Right kidney (tissue), 1 donor: ENCODE measurements at regions not wholly inside any gene's neighbourhood (a gene's known extent, or its start where the extent isn't known, plus 50 kb on each side); places are given as distances from the start of the nearest gene placed in this dataset.
"Not testable (repeated sequence)": the region's sequence is repeated elsewhere in the genome, so short reads cannot be mapped to it uniquely, and the experiment has no call there.

Source experiments
- DNase-seq: peaks from one replicate; pipeline ENCODE4 v3.0.0-alpha.2; 2016

DNA sequence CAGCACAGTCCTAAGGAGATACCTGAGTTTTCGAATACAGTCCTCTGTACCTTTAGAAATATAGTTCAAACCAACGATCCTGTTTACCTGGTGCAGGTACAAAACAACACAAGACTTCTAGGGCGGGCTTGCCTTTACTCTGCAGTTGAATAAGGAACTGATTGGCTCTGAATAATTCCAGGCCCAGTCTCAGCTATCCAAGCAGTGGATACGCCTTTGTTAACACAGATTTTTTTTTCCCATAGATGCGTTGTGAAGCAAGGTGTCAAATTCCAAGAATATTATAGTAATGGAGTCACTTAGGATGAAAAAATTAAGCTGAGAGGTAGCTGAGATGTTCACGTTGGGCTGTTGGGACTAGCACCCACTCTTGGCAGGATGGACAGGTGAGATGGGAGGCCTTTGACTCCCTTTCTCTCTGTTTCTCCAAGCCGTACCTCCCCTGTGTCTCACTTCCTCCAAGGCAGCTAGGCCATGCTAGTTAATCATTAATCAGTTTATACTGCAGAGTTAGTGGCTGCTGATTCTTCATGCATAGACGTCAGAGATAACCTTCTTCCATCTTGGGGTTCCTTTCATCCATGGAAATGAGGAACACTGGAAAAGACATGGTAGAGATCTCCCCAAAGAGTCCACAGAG lies 380.8 kb upstream of the ACVR2A start:
- DNase-seq: peak; percentile 23

DNA sequence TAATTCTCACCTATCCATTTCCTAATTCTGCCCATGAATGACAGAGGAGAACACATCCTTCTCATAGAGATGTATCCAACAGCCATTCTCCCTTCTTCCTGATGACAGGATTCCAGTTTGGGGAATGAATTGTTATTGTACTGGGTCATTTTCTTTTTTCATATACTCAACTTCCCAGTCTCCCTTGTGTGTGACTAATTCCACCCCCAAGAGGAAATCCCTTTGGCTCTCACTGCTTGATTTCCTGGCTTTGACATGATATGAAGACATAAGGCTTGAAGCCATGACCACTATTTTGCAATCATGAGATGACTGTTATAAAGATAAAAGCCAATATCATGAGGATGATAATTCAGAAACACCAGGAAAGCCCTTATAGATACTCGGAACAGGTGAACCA lies 384.7 kb upstream of the ACVR2A start:
- no peak for DNase-seq

DNA sequence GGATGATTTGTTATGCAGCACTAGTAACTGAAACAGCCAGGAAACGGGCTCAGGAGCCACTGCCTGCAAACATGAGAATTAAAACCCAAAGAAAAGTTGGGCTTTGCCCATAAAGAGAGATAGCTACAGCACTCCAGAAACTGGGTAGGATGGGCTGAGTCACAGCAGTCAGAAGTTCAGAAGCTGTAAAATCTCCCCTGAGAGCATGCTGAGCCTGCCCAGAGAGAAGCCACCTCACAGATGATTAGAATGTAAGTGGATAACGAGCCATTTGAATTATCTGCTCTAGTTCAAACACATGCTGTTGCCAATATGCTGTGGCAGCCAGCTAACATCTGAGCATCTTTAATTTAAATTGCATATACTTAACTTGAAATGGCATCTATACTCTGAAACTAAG lies 388.1 kb upstream of the ACVR2A start:
- DNase-seq: no peak

DNA sequence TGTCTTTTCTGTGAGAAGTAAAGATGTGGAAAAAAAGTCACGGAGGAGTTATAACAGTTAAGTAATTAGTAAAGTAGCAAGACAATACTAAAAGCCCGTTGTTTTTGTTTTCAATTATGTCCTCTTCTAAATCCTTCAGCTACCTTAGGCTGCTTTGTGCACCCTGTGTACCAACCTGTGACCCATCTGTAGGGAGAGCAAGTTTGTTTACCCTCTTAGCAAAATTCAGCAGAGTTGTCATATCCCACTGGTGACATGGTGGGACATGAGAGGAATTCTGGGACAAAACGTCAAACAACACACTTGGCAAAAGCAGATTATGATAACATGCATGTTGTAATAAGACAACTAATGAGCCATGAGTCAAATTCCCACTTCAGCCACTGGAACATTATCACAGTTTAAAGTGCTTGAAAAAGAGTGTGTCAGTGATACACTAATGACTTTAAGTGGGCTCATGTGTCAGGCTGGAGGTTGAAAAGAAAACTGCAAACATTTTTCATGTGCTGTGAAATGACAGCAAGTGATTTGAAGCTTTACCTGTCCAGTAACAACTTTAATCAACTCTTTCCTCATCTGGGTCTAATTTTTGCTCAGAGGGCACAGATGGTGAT lies 392.8 kb upstream of the ACVR2A start:
- no peak for DNase-seq

DNA sequence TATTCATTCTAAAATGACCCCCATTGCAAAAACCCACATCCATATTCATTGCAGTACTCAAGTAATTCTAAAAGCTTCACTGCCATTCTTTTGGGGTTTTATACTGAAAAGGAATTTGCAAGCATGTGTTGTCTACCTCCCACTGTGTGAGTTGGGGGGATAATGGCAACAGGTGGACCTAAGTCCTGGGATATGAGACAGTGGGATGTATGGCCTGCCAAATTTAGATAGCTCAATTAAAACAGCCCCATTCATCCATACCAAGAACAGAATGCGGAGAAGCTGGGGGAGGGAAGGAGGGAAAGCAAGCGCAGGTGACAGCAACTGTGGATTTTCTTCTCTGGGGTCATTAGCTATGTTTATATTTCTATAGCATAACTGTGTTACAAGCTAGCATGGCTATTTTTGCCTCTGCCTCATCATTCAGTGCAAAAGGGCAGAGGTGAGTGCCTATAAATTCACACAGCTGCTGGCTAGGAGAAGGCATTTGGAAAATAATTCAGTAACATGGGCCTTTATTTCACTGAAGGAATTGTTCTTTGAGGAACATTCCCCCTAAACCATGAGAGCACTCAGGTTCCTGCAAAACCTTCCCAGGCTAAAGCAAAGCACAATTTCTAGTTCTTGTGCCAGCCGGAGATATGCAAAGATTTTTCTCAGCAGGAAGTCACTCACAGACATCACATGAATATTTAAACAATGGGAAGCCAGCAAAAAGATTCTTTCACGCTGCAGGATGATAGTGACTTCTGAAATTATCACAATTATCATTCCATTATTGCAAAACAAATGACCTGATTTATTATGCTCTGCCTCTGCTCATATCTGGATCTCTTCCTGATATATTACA lies 393.9 kb upstream of the ACVR2A start:
- DNase-seq: peak; percentile 4

DNA sequence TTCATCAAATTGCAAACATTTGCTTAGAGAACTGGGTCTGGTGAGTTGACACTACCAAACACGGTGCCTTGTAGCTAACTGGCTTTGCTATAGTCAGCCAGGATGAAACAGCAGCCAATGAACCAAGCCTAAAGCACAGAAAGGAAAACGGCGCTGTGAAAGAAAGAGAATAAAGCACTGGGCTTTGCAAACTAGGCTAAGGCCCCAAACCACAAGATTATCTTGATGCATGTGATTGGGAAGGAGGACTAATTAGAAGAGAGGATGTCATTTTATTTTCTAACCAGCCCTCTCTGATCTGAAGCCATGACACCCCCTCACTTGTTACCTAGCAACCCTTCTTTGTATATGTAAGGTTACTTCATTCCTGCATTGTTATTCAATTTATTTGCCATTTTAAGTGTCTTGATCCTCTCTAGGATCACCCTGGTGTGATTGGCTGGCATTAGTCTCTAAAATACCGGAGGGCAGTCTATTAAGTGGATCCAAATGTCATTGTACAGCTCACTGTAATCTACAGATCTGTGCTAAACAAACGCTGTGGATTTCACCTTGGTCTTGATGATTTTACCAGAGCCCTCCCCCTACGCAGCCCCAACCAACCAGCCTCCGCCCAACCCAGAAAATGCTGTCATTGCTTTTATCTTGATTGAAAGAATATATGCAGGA lies 395.4 kb upstream of the ACVR2A start:
- DNase-seq: no peak

DNA sequence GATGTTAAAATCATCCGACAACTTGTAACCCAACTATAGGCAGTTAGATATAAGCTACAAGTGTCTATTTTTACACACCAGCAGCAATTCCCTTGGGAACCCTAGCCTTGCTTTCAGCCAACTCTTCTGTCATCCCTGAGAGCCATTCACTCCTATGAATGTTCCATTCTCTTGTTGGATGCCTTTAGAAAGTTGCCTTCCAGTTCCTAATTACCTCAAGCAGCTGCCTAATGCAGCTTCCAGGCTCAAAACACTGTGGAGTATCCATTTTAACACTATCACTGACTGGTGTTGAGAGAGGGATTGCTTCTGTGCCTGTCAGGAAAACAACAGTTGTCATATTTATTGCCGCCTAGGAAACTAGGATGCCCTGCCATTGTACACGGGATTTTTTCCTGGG lies 402.0 kb upstream of the ACVR2A start:
- DNase-seq: no peak

DNA sequence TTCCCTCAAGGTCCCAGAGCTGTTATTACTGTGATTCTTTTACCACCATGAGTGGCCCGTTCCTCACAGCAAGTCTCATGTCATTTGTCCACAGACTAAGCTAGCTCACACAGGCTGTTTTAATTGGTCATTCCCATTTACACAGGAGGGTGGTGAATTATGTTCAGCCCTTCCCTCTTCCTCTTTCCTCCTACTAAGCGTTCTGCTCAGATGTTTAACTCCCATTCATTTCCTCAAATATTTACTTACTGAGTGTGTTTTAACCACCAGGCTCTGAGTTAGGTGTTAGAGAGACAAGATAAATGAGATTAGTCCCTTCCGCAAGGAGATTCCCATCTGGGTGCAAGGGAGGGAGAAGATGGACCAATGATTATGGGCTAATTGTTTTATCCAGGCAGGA lies 403.6 kb upstream of the ACVR2A start:
- no peak for DNase-seq

DNA sequence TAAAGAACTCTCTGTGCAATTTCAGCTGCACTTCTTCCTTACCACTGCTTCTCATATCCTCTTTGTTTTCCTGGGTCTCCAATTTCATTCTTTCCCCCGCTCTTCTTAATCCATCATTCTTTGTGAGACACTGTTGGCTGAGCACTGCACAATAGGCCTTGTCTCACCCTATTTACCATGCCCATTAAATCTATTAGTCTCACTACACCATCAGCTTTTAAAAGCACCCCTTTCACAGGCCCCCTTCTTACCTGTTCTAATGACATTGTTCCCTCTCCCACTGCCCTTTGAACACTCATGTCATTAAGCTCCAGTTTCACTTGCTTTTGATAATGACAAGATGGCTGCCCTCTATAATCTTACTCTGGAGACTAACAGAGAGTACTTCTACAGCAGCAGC lies 404.1 kb upstream of the ACVR2A start:
- no peak for DNase-seq

DNA sequence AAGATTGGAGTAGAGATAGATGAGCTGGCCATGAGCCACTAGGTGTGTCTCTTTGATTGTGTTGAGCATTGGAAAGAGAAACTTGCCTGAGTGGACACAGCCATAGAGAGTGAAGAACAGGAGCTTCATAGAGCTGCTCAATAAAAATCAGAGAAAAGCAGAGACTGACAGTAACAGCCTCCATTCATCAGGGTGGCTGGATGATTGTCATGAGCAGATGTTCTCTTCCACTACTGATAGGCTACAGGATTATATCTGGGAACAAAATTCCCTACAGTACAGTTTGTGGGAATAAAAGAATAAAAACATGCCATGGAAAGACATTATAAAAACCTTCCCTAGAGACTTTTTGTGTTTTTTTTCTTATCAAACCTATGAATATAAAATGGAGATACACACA lies 404.8 kb upstream of the ACVR2A start:
- DNase-seq: no peak

DNA sequence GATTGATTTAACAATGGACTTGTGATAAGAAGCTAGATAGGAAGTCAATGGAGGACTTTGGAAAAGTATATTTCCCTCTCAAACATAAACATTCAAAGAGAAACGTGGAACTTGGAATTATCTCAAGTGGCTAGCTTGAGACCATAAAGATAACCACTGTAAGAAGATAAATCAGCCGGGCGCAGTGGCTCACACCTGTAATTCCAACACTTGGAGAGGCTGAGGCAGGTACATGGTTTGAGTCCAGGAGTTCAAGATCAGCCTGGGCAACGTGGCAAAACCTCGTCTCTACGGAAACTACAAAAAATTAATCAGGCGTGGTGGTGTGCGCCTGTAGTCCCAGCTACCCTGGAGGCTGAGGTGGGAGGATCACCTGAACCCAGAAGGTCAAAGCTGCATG lies 405.9 kb upstream of the ACVR2A start:
- DNase-seq: no peak

DNA sequence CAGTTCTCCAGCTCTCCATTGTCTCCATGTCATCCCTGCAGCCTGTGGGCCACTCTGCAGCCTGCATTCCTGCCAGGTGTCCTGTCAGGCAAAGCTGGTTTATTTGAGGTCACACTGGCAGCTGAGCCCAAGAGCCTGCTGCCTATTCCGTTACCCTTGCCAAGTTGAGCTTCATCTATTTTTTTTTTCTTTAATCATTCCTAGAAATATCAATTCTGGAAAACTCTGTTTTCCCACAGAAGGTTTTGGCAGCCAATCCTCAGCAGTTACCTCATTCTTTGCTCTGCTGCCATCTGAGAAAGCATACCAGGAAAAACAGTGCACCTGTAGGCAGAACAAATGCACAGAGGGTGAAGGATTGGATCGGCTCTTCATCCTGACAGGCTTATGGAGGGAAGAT lies 411.0 kb upstream of the ACVR2A start:
- no peak for DNase-seq

DNA sequence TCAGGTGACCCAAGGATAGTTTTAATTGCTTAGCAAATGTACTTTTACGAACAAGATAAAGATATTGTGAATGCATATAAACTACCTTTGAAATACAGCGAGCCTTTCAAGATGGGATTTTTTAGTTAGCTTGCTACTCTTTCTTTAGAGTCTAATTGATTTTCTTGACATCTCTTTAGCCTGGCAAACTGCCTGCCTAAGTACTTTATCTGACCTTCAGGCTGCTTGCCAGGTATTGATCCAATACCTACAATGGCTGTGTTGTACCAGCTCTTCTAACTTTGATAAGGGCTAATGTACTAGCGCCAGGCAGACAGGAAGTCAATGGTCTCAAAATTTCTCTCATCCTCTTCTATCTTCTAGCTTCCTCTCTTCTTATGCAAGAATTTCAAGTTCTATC lies 414.4 kb upstream of the ACVR2A start:
- DNase-seq: no peak

DNA sequence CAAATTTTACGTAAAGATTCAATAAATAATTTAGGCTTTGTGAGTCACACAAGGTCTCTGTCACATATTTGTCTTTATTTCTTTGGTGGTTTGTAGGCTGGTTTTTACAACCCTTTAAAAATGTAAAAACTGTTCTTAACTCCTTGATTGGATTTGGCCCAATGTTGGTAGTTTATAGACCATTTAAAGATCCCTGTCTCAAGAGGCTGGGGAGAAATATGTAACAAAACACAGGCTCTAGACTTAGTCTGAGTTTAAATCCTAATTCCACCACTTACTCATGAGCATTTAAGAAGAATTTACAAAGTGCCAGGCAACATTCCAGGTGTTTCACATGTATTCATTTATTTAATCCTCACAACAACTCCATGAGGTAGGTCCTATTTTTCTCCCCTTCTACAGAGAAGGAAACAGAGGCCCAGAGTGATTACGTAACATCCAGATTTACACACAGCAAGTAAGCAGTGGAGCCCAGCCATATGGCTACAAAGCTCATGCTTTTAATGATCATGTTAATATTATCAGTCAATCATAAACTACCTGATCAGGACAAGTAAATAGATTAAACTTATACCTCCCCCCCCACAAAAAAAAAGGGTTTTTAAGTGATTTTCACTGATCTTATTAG lies 416.6 kb upstream of the ACVR2A start:
- DNase-seq: no peak

DNA sequence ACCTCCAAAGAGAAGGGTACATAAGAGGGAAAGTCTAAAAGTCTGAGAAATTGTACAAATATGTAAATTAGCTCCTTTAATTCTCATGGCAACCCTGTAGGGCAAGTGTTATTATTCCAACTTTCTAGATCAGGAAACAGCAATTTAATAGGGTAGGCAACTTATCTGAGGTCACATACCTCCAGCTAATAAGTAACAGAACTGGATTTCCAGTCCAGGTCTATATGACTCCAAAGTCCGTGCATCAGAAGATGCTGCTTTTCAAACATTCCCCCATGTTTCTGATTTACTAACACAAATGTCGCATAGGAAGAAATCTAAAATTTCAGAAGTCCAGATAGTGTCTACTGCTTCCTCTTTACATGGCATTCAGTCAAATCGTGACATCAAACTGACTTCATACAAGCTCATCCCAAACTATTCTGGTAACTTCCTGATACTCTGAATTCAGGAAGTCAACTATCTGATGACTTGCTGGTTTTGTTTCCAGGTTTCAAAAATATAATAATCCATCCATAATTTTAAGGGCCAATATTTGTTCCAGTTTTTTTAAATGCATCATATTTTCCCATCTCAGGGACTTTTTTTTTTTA lies 419.3 kb upstream of the ACVR2A start:
- DNase-seq: no peak

DNA sequence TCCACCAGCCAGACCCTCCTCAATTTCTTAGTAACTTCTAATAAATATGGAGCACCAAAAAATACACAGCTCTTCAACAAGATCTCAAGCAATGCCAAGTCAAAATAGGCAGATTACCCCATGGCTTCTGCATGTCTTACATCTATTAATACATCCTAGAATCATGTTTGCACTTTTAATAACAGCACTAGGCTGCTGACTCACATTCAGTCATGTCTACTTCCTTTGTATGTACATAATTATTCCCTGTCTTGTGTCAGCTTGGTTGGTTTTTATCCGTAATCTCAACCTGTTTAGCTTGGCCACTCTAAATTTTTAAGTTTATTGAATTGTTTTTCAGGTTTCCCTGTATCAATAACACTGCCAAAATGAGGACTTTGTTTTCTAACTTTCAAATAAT lies 420.1 kb upstream of the ACVR2A start:
- DNase-seq: no peak

DNA sequence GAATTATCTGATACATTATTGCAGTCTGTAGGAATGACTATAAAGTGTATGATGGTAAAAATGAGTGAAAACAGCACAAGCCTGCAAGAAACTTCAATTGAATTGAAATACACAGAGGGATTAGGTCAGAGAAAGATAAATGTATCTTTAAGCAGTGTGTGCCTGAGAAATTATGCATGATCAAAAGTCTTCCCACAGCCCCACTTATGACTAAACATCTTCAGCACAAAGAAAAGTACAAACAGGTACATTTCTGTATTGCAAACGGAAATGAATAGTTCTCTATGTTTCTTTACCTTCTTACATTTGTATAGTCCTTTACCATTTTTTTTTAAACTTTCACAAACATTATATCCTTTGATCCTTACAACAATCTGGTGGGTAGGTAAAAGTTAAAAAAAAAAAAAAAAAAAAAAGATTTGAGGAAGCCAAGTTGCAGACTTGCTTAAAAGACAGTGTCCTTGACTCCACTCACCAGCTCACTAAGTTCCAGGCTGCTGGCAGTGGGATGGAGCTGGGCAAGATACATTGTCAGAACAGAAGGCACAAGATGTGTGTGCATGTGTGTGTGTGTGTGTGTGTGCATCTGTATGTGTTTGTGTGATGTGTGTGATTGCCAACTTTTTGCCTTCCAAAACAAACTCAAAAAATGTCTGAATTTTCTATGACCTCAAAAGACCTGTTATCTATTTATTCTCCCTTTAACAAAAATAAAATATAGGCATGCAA lies 423.7 kb upstream of the ACVR2A start:
- no peak for DNase-seq

DNA sequence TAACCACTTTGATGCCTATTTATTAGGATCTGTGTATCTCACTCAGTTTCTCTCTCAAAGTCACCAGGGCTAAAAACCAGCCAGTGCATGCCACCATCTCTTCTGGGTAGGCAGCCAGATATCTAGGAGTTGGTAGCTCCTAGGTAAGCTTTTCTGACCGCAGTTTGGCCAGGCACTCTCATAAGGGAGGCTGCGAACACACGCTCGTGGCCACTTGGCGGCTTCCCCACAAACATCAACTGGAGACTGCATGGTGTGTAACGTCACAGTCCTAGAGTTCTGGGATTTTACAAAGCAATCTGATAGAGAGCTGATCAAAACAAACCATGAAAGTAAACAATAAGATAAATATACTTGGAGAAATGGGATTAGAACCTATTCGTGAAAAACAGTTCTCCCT lies 424.3 kb upstream of the ACVR2A start:
- DNase-seq: no peak

DNA sequence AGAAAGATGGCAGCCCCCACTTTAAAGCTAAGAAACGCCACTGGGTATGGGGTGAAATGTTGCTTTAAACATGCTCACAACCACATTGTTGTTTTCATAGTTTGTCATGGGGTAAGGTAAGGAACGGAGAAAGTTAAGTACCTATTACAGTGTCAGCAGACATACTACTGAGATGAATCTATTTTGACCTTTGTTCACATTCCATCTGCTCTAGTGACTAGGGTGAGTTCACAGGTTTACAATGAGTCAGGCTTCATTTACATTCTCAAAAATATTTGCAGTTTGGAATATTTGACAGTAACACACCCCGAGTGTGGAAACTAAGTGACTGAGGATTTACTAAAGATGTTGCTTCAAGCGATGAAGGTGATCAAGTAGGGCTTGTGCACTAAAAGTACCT lies 428.7 kb upstream of the ACVR2A start:
- DNase-seq: no peak

DNA sequence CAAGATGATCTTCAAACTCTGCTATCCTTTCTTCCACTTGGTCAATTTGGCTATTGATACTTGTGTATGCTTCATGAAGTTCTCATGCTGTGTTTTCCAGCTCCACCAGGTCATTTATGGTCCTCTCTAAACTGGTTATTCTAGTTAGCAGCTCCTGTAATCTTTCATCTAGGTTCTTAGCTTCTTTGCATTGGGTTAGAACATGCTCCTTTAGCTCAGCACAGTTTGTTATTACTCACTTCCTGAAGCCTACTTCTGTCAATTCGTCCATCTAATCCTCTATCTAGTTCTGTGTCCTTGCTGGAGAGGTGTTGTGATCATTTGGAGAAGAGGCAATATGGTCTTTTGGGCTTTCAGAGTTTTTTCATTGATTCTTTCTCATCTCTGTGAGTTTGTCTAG lies 430.2 kb upstream of the ACVR2A start:
- DNase-seq: not testable (repeated sequence)

DNA sequence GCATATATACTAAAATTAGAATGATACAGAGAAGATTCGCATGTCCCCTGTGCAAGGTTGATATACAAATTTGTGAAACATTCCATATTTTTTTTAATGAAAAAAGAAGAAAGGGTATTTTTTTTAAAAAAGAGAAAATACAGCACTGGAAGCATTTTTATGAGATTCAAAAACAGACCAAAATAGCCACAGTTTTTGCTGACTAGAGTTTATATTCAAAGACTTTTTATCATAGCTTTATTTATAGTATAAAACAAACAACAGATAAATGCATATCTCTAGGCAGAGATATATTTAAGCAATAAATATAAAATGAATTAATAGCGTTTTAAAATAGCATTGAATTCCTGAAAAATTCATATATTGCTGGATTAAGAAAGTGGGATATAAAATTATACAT lies 436.5 kb upstream of the ACVR2A start:
- DNase-seq: no peak

DNA sequence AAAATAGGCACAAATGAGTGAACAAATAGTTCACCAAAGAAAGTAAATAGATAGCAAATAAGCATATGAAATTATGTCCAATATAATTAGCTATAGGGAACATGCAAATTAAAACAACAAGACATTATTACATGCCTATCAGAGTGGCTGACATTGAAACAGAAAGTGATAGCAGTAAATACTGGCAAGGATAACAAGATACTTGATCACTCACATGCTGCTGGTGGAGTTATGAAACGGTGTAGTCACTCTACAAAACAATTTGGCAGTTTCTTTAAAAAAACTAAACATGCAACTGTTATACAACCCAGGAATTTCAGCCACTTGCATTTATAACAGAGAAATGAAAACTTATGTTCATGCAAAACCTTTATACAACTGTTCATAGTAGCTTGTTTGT lies 439.2 kb upstream of the ACVR2A start:
- DNase-seq: no peak
